Body of pancreas (tissue), 4 donors: ENCODE measurements at regions not wholly inside any gene's neighbourhood (a gene's known extent, or its start where the extent isn't known, plus 50 kb on each side); places are given as distances from the start of the nearest gene placed in this dataset.

Experiments used
- ATAC-seq: fragments of 150-250 bp; one replicate; pipeline ENCODE4 v1.9.1; 2016
- DNase-seq, 4 donors: peaks; one replicate each; pipeline ENCODE4 v3.0.0-alpha.2; 2019
- H3K27ac ChIP-seq, 4 donors: fragments of 200-600 bp; sonication (generic); 1 replicate in 3 of 4; 2 replicates in 1 of 4; pipeline versions ENCODE4 v1.5.1 to v1.6.1; 2016 to 2019; ENCODE audit warnings: mild to moderate bottlenecking in 1 of 4, mixed read lengths in 1 of 4, moderate library complexity in 1 of 4
- H3K27me3 ChIP-seq, 2 donors: fragments of 200-600 bp; sonication (generic); one replicate each; pipeline ENCODE4 v1.6.0; 2016; ENCODE audit warnings: mild to moderate bottlenecking in 1 of 2
- H3K36me3 ChIP-seq, 2 donors: fragments of 200-600 bp; sonication (generic); replicated peaks in 1 of 2; 2 replicates each; pipeline ENCODE4 v1.5.1; 2016; ENCODE audit warnings: low read depth in 2 of 2; ENCODE audit not compliant: insufficient read depth in 1 of 2
- H3K4me1 ChIP-seq: fragments of 200-600 bp; sonication (generic); one replicate; pipeline ENCODE4 v1.6.0; 2016
- H3K4me3 ChIP-seq, 2 donors: fragments of 200-600 bp; sonication (generic); 1 replicate in 1 of 2; 2 replicates in 1 of 2; pipeline ENCODE4 v1.5.1; 2016 to 2019
- H3K9me3 ChIP-seq, 3 donors: fragments of 200-600 bp; sonication (generic); 1 replicate in 2 of 3; 2 replicates in 1 of 3; pipeline ENCODE4 v1.5.1; 2016
- POLR2A ChIP-seq, 3 donors: fragments of 450-650 bp; IDR thresholded peaks; one replicate each; pipeline ENCODE4 v1.6.1; 2016; ENCODE audit warnings: antibody characterized with exemption in 3 of 3, mild to moderate bottlenecking in 2 of 3
- WGBS, 2 donors: methylation state at CpG; one replicate each; pipeline ENCODE4 v1.1.5; 2017; 5-methylcytosine and 5-hydroxymethylcytosine counted together
- intact Hi-C: fragments of 100-400 bp; cut with DNase I; formaldehyde crosslinking; loops from one replicate; pipeline ENCODE4 v1.15.1; 2023
- TF ChIP-seq, protein P1 (sequence below), 7 experiments: fragments of 450-650 bp in 4 of 7; fragments of 200-600 bp in 3 of 7; sonication (generic) in 3 of 7; IDR thresholded peaks; one replicate each; pipeline ENCODE4 v1.5.1; 2016 to 2019; ENCODE audit warnings: antibody characterized with exemption in 7 of 7

DNA sequence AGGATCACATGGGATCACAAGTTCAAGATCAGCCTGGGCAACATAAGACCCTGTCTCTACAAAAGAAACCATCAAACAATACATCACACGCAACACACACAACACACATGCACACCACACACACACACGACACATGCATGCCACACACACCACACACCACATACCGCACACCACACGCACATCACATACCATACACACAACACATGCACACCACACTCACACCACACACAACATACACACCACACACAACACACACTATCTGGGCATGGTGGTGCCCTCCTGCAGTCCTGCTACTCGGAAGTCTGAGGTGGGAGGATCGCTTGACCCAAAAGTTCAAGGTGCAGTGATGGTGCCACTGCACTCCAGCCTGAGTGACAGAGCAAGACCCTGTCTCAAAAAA is 198.3 kb downstream of the USP12 start:
- H3K27ac ChIP-seq, result no peak overlapping the region
- WGBS, 2 donors, result 73 to 76% methylated on average over 5 to 6 of the region's 6 CpGs
- intact Hi-C loops, result no loop called here
- H3K9me3 ChIP-seq, result no peaks in the 10 kb centered on the region
- TF ChIP-seq, protein P1, sequence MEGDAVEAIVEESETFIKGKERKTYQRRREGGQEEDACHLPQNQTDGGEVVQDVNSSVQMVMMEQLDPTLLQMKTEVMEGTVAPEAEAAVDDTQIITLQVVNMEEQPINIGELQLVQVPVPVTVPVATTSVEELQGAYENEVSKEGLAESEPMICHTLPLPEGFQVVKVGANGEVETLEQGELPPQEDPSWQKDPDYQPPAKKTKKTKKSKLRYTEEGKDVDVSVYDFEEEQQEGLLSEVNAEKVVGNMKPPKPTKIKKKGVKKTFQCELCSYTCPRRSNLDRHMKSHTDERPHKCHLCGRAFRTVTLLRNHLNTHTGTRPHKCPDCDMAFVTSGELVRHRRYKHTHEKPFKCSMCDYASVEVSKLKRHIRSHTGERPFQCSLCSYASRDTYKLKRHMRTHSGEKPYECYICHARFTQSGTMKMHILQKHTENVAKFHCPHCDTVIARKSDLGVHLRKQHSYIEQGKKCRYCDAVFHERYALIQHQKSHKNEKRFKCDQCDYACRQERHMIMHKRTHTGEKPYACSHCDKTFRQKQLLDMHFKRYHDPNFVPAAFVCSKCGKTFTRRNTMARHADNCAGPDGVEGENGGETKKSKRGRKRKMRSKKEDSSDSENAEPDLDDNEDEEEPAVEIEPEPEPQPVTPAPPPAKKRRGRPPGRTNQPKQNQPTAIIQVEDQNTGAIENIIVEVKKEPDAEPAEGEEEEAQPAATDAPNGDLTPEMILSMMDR (IDR thresholded peaks at IDR 0.05), result no peak
- no peak overlapping the region for H3K4me3 ChIP-seq
- no peaks in the 10 kb centered on the region for H3K36me3 ChIP-seq
- DNase-seq, result no peak
- peaks cover 23% of the 10 kb centered on the region for H3K4me1 ChIP-seq
- H3K27me3 ChIP-seq, result no peaks in the 10 kb centered on the region
- ATAC-seq, result no peak

DNA sequence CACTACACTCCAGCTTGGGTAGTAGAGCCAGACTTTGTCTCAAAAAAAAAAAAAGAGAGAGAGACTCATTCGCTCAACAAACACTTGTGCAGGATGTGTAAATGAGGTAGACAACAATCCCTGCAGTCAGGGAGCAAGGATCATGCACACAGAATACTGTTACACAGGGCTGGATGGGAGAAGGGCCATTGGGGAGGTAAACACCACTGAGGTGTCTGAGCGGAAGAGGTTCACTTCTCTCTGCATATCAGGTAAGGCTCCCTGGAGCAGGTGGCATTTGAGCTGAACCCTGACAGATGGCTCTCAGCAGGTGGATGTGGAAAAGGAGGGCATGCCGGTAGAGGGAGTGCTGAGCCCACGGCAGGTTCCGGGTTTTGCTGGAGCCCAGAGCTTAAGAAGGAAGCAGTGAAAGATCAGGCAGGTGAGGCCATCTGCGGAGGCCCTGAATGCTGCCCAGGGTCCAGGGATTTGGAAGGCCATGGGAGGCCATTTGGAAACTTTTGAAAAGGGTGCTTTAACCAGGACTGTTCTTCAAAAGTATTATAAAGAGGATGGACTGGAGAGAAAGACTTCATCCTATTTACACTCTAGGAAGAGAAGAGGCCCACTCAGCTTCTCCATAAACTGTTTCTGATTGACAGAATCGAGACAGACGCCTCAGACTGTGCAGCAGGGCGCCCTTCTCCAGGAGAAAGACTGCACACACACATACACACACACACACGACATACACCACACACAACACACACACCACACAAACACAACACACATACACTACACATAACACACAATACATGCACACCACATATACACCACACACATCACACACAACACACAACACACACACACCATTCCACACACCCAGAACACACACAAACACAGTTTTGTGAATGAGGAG is 199.4 kb downstream of the USP12 start:
- H3K27me3 ChIP-seq, result no peaks in the 10 kb centered on the region
- H3K36me3 ChIP-seq, result no peaks in the 10 kb centered on the region
- peak overlapping the region in 1 of 4 donors; percentile 27 for H3K27ac ChIP-seq
- H3K4me1 ChIP-seq, result peaks cover 34% of the 10 kb centered on the region
- intact Hi-C loops, result no loop called here
- 28 to 41% methylated on average over 10 of the region's 10 CpGs for WGBS, 2 donors
- peak; percentile 77 for ATAC-seq
- H3K4me3 ChIP-seq, result no peak overlapping the region
- TF ChIP-seq POLR2A (IDR thresholded peaks at IDR 0.05), result no peak
- TF ChIP-seq, protein P1 (IDR thresholded peaks at IDR 0.05), result peak in 6 of 7 experiments; percentile 34 to 72 (median 60)
- DNase-seq, result peak; percentile 68 to 73 (median 72)
- H3K9me3 ChIP-seq, result no peaks in the 10 kb centered on the region

DNA sequence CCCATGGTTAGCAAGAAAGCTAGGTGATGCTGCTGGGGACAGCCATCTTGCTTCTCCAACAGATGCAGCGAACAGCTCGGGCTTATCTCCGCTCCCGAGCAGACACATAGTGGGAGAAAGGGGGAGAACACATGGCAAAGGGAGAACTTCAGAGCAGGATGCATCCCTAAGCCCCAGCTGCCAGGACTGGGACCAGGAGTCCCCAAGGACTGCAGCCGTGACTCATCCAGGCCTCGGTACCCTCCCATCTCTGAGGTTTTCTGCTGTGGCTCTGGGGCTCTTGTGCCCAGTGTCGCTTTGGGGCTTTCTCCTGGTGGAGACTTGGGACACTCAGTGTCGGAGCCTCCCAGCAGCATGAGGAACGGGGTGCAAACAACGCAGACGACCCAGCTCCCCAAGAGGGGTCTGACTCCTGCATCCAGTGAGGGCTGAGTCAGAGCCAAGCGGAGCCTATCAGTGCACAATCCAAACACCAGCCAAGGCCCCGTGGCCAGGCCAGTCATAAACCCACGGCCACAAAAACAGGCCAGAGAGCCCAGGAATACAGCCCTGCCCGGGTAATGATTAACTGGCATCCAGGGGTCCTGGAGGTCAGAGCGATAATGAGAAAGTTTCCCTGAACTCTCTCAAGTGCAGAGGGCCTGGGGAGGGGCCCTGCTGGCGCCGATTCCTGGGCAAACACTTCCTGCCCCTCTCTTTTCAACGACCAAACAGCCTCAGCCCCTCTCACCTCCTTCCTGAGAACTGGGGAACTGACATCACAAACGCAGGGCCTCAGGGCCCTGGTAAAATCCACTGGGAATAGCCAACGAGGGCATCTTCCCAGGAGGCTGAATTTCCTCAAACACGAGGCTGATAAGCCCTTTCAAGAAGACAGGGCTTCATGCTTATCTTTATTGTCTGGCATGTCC is 202.9 kb downstream of the USP12 start:
- Histone ChIP-seq H3K4me1 (peaks cover 69% of the 10 kb centered on the region), H3K36me3 (no peaks in the 10 kb centered on the region), H3K27me3 (no peaks in the 10 kb centered on the region), H3K27ac (peak overlapping the region; percentile 55 to 77 (median 74)), H3K4me3 (no peak overlapping the region), H3K9me3 (no peaks in the 10 kb centered on the region)
- TF ChIP-seq POLR2A (IDR thresholded peaks at IDR 0.05), result no peak
- TF ChIP-seq, protein P1 (IDR thresholded peaks at IDR 0.05), result no peak
- intact Hi-C loops, result no loop called here
- DNase-seq (peak; percentile 67 to 78 (median 75)), ATAC-seq (peak; percentile 62)
- 7 to 34% methylated on average over 3 to 22 of the region's 22 CpGs for WGBS, 2 donors

DNA sequence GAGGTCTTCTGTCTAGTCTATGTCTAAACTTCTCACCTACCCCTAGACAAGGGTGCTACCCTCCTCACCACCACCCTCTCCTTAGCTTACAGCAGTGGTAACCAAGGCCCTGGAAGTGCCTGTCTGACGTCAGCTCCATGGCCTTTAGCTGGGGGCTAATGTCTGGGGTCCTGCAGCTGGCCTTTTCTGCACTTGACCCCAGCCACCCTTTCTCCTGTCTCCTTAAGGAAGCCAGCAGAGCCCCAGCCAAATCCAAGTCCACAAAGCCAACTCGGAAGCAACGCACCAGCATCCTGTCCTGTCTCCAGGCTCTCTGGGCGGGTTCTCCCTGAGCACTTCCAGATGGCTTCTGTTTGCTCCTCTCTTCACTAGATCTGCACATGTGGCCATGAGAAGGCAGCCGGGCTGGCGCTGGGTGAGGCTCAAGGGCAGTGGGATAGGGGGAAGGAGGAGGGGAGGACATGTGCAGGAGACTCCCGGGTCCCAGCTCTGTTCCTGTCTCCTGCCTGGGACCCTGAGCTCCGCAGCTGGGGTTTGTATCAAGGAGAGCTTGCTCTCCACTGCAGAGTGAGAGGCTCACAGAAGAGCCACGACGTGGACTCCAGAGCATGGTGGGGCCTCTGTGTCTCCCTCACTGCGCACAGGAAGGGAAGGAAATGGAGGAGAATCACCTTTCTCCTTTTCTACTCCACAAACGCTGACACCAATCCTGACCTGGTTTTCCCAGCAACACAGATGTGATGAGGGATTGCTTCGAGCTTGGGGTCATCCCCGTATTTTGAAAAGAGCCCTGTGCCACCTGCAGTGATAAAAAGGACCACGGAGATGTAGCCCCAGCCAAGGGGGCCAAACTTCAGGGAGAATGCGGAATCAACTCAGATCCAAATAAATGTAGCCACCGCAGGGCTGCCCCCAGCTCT is 204.2 kb downstream of the USP12 start:
- TF ChIP-seq, protein P1 (IDR thresholded peaks at IDR 0.05), result no peak
- TF ChIP-seq POLR2A (IDR thresholded peaks at IDR 0.05), result no peak
- no peaks in the 10 kb centered on the region for H3K9me3 ChIP-seq
- no peak overlapping the region for H3K4me3 ChIP-seq
- intact Hi-C loops, result no loop called here
- H3K36me3 ChIP-seq, result no peaks in the 10 kb centered on the region
- WGBS, 2 donors, result 64 to 67% methylated on average over 16 to 17 of the region's 17 CpGs
- H3K4me1 ChIP-seq, result peaks cover 80% of the 10 kb centered on the region
- peak overlapping the region in 3 of 4 donors; percentile 74 to 77 (median 74) for H3K27ac ChIP-seq
- no peak for ATAC-seq
- no peaks in the 10 kb centered on the region for H3K27me3 ChIP-seq
- DNase-seq, result peak in 3 of 4 donors; percentile 42 to 46 (median 43)
